BLaER1 treated with 17β-estradiol and CSF1 and Interleukin-3, amounts not matched to agents 10 nM and 100 nM (cell line): ENCODE measurements at regions not wholly inside any gene's neighbourhood (a gene's known extent, or its start where the extent isn't known, plus 50 kb on each side); places are given as distances from the start of the nearest gene placed in this dataset.
A peak's percentile ranks its signal among the peaks of the same experiment; 100 is the strongest.

ENCODE experiments used
- H3K27ac ChIP-seq, 11 experiments: shearing (Covaris generic); formaldehyde crosslinking; 2 replicates each; pipeline ENCODE4 v1.8.1; 2022
- H3K27me3 ChIP-seq, 11 experiments: shearing (Covaris generic); formaldehyde crosslinking; 2 replicates each; pipeline ENCODE4 v1.8.1; 2022
- H3K36me3 ChIP-seq, 11 experiments: shearing (Covaris generic); formaldehyde crosslinking; 2 replicates each; pipeline ENCODE4 v1.8.1; 2022
- H3K4me1 ChIP-seq, 10 experiments: shearing (Covaris generic); formaldehyde crosslinking; 2 replicates each; pipeline ENCODE4 v1.8.1; 2022
- H3K4me2 ChIP-seq, 11 experiments: shearing (Covaris generic); formaldehyde crosslinking; 2 replicates each; pipeline ENCODE4 v1.8.1; 2022
- H3K4me3 ChIP-seq, 10 experiments: shearing (Covaris generic); formaldehyde crosslinking; 2 replicates each; pipeline ENCODE4 v1.8.1; 2022
- H3K9ac ChIP-seq, 11 experiments: shearing (Covaris generic); formaldehyde crosslinking; 2 replicates each; pipeline ENCODE4 v1.8.1; 2022
- H3K9me3 ChIP-seq, 11 experiments: shearing (Covaris generic); formaldehyde crosslinking; replicated peaks in 1 of 11; 2 replicates each; pipeline ENCODE4 v1.8.1; 2022
- H4K20me1 ChIP-seq, 11 experiments: shearing (Covaris generic); formaldehyde crosslinking; 2 replicates each; pipeline ENCODE4 v1.8.1; 2022
- Cebpa-rat ChIP-seq, 11 experiments: shearing (Covaris generic); IDR thresholded peaks; 2 replicates each; pipeline ENCODE4 v1.8.1; 2022

DNA sequence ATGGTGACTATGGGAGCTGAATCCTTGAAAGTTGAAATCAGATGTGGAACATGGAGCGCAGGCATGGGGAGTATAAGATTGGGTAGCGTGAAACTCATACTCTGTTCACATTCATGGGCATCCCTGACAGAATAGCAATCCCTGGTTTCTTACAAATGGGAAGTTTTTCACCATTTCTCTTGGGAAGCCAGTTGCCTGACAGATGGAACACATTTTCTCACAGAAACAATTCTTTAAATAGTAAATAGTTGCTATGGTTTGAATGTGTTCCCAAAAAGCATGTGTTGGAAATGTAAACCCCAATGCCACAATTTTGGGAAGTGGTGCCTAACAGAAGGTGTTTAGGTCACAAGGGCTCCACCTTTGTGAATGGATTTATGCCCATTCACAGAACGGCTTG, 262.8 kb upstream of the HS3ST5 start:
- Histone ChIP-seq H3K27me3 (no peaks in the 10 kb centered on the region), H3K4me3 (no peak overlapping the region), H3K36me3 (no peaks in the 10 kb centered on the region), H3K4me1 (no peaks in the 10 kb centered on the region), H3K9ac (no peak overlapping the region), H3K4me2 (no peak overlapping the region), H3K9me3 (no peaks in the 10 kb centered on the region), H4K20me1 (no peaks in the 10 kb centered on the region), H3K27ac (no peak overlapping the region)
- no peak for TF ChIP-seq Cebpa-rat (IDR thresholded peaks at IDR 0.05)

DNA sequence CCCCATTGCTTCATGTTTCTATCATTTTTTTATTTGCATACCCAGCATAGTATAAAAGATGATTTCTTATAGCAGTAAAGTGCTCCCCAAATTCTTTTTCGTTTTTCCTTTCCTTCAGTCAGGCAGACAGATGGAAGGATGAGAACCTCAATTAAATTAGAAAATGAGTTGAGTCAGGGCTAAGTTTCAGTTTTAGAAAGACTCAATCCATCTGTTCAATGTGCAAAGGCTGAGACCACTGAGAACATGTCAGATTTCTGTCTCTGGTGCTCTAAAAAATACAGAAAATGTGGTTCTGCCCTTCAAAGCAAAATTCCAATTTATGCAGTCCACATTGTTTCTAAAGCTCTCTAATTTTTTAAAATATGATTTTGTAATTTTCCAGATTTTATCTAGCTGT, 257.6 kb upstream of the HS3ST5 start:
- no peaks in the 10 kb centered on the region for H3K9me3 ChIP-seq
- no peaks in the 10 kb centered on the region for H3K27me3 ChIP-seq
- no peaks in the 10 kb centered on the region for H3K36me3 ChIP-seq
- H3K4me2 ChIP-seq, result no peak overlapping the region
- H3K4me1 ChIP-seq, result peaks cover 0 to 8% (median 0%) of the 10 kb centered on the region in 10 experiments; a peak in 1 of 20 replicates
- H4K20me1 ChIP-seq, result no peaks in the 10 kb centered on the region
- no peak for TF ChIP-seq Cebpa-rat (IDR thresholded peaks at IDR 0.05)
- H3K27ac ChIP-seq, result no peak overlapping the region
- H3K4me3 ChIP-seq, result no peak overlapping the region
- H3K9ac ChIP-seq, result no peak overlapping the region

DNA sequence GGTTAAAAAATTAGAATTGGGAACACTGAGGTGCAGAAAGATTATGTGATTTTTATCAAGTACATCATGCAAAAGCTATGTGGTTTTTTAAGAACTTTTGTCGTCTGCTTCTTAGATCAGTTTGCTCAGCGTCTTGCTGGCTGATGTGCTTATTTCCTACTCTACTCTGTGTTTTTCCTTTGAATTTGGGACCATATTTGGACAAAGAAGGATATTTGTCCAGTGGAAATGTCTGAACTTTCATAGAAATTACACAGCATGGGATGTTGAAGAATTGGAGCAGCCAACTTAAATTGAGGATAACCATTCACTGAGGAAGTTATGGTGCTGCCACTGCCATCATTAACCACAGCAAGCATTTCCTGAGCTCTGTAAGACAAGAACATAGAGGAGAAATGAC, 252.8 kb upstream of the HS3ST5 start:
- Histone ChIP-seq H4K20me1 (no peaks in the 10 kb centered on the region), H3K4me2 (peak overlapping the region in 1 of 11 experiments; percentile 11; a peak in 1 of 22 replicates), H3K27ac (no peak overlapping the region), H3K36me3 (no peaks in the 10 kb centered on the region), H3K9ac (no peak overlapping the region), H3K4me3 (no peak overlapping the region), H3K9me3 (no peaks in the 10 kb centered on the region), H3K27me3 (no peaks in the 10 kb centered on the region), H3K4me1 (peaks cover 0 to 34% (median 13%) of the 10 kb centered on the region in 10 experiments; a peak in 13 of 20 replicates)
- no peak for TF ChIP-seq Cebpa-rat (IDR thresholded peaks at IDR 0.05)

DNA sequence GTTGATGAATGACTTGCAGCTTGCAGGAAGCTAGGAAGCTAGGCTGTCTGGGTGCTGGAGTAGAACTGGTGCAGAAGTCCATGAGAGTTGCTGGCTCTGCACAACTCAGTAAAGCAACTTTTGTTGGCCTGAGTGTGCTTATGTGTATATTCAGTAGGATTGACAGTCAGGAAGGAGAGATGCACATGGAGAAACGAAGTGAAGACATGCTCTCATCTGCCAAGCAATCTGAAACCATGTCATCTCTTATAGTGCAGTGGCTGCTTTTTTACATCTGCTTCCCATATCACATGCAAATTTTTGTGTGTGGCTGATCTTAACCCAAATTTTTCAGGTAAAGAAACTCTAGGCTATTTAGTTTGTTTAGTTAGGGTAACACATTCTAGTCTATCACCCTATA, 252.4 kb upstream of the HS3ST5 start:
- Histone ChIP-seq H4K20me1 (no peaks in the 10 kb centered on the region), H3K4me2 (no peak overlapping the region), H3K4me1 (peaks cover 0 to 38% (median 16%) of the 10 kb centered on the region in 10 experiments; a peak in 14 of 20 replicates), H3K27ac (no peak overlapping the region), H3K27me3 (no peaks in the 10 kb centered on the region), H3K9ac (no peak overlapping the region), H3K9me3 (no peaks in the 10 kb centered on the region), H3K36me3 (no peaks in the 10 kb centered on the region), H3K4me3 (no peak overlapping the region)
- no peak for TF ChIP-seq Cebpa-rat (IDR thresholded peaks at IDR 0.05)

DNA sequence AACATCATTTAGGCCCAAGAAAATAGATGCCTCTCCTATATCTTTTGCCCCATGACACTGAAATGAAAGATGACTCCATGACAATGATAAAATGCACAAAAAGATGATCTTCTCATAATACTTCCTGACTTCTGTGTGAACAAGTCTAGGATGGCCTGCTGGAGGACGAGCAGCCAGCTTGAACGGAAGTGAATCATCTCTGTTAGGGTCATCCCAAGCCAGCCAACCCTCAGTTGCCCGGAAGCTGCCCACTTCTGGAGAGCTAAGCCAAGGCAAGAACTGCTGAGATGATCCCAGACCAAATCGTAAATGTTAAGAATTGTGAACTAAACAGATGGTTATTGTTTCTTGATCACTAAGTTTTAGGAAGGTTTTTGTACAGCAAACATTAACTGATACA, 249.7 kb upstream of the HS3ST5 start:
- Histone ChIP-seq H3K4me1 (peaks cover 0 to 65% (median 34%) of the 10 kb centered on the region in 10 experiments; a peak in 14 of 20 replicates), H3K4me2 (peak overlapping the region in 2 of 11 experiments; percentile 2 to 87; a peak in 2 of 22 replicates), H3K9ac (no peak overlapping the region), H3K9me3 (no peaks in the 10 kb centered on the region), H3K27ac (no peak overlapping the region), H4K20me1 (no peaks in the 10 kb centered on the region), H3K4me3 (no peak overlapping the region), H3K36me3 (no peaks in the 10 kb centered on the region), H3K27me3 (no peaks in the 10 kb centered on the region)
- TF ChIP-seq Cebpa-rat (IDR thresholded peaks at IDR 0.05), result no peak

DNA sequence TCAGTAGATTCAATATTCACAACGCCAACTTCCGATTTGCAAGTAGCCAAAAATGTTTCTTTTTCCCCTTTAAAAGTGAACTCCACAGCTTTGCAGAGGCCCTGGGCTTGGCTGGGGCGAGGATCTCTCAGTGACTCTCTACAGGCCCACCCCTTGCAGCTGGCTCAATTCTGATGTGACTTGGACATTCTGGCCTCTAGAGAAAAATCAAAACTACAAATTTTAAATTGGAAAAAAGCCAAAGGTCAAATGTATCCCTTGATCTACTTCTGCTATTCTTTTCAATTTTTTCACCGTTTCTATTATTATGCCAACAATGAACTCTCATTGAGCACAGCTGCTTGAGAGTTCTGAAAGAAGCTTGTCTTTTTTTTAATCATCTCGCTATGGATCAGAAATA, 245.9 kb upstream of the HS3ST5 start:
- no peaks in the 10 kb centered on the region for H3K36me3 ChIP-seq
- no peaks in the 10 kb centered on the region for H3K27me3 ChIP-seq
- H3K9ac ChIP-seq, result no peak overlapping the region
- no peak for TF ChIP-seq Cebpa-rat (IDR thresholded peaks at IDR 0.05)
- H3K27ac ChIP-seq, result no peak overlapping the region
- peak overlapping the region in 7 of 11 experiments; percentile 20 to 65 (median 53); a peak in 13 of 22 replicates for H3K4me2 ChIP-seq
- H3K4me1 ChIP-seq, result peaks cover 0 to 59% (median 34%) of the 10 kb centered on the region in 10 experiments; a peak in 14 of 20 replicates
- H4K20me1 ChIP-seq, result no peaks in the 10 kb centered on the region
- H3K9me3 ChIP-seq, result peaks cover 0 to 7% (median 0%) of the 10 kb centered on the region in 11 experiments; a peak in 4 of 22 replicates
- H3K4me3 ChIP-seq, result no peak overlapping the region

DNA sequence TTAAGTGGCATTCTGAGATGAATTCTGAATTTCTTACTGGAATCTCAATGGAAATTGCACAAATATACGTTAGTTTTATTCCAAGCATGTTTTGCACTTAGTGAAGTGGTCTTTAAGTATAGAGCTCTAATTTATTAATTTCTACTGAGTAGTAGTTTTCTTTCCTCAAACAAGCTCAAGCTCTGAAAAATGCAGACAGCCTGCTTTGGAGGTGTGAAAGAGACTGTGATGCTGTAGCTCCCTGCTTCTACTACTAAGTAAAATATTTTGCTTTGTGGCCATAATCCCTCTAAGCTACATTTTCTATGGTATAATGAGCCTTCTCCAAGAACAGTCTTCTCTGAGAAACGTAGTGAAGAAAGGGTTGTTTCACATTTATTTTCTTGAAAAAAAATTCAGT, 243.5 kb upstream of the HS3ST5 start:
- Histone ChIP-seq H4K20me1 (no peaks in the 10 kb centered on the region), H3K4me1 (peaks cover 0 to 43% (median 29%) of the 10 kb centered on the region in 10 experiments; a peak in 16 of 20 replicates), H3K9ac (no peak overlapping the region), H3K27ac (no peak overlapping the region), H3K27me3 (no peaks in the 10 kb centered on the region), H3K4me3 (no peak overlapping the region), H3K9me3 (peaks cover 9 to 31% (median 21%) of the 10 kb centered on the region in 11 experiments; a peak in 20 of 22 replicates), H3K36me3 (no peaks in the 10 kb centered on the region), H3K4me2 (no peak overlapping the region)
- no peak for TF ChIP-seq Cebpa-rat (IDR thresholded peaks at IDR 0.05)

DNA sequence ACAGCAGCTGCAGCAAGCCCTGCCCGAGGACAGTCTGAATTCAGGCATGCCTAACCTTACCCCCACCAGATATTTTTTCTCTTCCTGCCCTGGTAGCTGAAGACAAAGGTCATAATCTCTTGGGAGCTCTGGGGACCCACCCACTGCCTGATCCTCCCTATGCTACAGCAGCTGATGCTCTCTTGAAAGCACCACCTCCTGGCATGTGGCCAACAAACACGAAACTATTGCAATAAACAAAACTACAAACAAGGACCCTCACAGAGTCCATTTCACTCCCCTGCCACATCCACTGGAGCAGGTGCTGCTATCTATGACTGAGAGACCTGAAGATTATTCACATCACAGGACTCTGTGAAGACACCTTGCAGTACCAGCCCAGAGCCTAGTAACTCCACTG, 238.5 kb upstream of the HS3ST5 start:
- Histone ChIP-seq H4K20me1 (no peaks in the 10 kb centered on the region), H3K27ac (peak overlapping the region in 2 of 11 experiments; percentile 39 to 66; a peak in 2 of 22 replicates), H3K4me2 (peak overlapping the region in 10 of 11 experiments; percentile 29 to 82 (median 64); a peak in 18 of 22 replicates), H3K27me3 (no peaks in the 10 kb centered on the region), H3K4me3 (0 out of 20 replicates have a peak overlapping the region, but pooled peaks of 1 of the 10 experiments have one; percentile 7), H3K36me3 (no peaks in the 10 kb centered on the region), H3K9me3 (peaks cover 9 to 31% (median 21%) of the 10 kb centered on the region in 11 experiments; a peak in 20 of 22 replicates), H3K4me1 (peaks cover 4 to 19% (median 15%) of the 10 kb centered on the region in 10 experiments; a peak in 18 of 20 replicates), H3K9ac (0 out of 22 replicates have a peak overlapping the region, but pooled peaks of 2 of the 11 experiments have one; percentile 5 to 36)
- TF ChIP-seq Cebpa-rat (IDR thresholded peaks at IDR 0.05), result no peak

DNA sequence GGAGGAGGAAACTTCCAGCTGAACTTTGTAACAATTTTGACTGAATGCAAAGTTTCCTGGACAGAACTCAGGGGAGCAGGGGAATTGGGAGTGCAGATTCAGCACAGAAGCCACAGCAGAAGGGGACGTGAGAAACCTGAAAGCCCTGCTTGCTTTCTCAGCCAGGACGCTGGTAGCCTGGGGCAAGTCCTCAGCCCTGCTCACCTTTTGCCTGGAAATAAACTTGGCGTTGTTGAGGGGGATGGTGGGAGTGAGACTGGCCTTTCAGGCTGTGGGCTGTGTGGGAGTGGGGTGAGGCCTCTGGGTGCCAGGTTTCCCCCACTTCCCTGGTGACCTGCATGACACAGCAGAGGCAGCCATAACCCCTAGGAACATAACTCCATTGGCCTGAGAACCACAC, 238.1 kb upstream of the HS3ST5 start:
- TF ChIP-seq Cebpa-rat (IDR thresholded peaks at IDR 0.05), result no peak

More for the DNA sequence above, 238.1 kb upstream of the HS3ST5 start:
- H3K9me3 ChIP-seq, result peaks cover 9 to 31% (median 21%) of the 10 kb centered on the region in 11 experiments; a peak in 20 of 22 replicates
- peak overlapping the region in 4 of 11 experiments; percentile 15 to 66 (median 38); a peak in 4 of 22 replicates for H3K27ac ChIP-seq
- no peaks in the 10 kb centered on the region for H4K20me1 ChIP-seq
- peak overlapping the region in 3 of 11 experiments; percentile 5 to 39 (median 36); a peak in 2 of 22 replicates for H3K9ac ChIP-seq
- peaks cover 4 to 19% (median 15%) of the 10 kb centered on the region in 10 experiments; a peak in 18 of 20 replicates for H3K4me1 ChIP-seq
- H3K27me3 ChIP-seq, result no peaks in the 10 kb centered on the region
- no peaks in the 10 kb centered on the region for H3K36me3 ChIP-seq
- peak overlapping the region in 10 of 11 experiments; percentile 29 to 82 (median 64); a peak in 19 of 22 replicates for H3K4me2 ChIP-seq
- 0 out of 20 replicates have a peak overlapping the region, but pooled peaks of 1 of the 10 experiments have one; percentile 7 for H3K4me3 ChIP-seq
